GM23248 (cell line): ENCODE measurements at regions not wholly inside any gene's neighbourhood (a gene's known extent, or its start where the extent isn't known, plus 50 kb on each side); places are given as distances from the start of the nearest gene placed in this dataset.

Experiments
- EZH2 ChIP-seq: fragments of 200-600 bp; sonication (generic); IDR thresholded peaks from 2 replicates; pipeline ENCODE4 v1.6.1; 2018; ENCODE audit warnings: antibody characterized with exemption, mild to moderate bottlenecking; ENCODE audit not compliant: insufficient read depth, poor library complexity, severe bottlenecking
- EZH2phosphoT487 ChIP-seq: fragments of 200-600 bp; sonication (generic); IDR thresholded peaks from 2 replicates; pipeline ENCODE4 v1.6.1; 2018; ENCODE audit warnings: antibody characterized with exemption, moderate library complexity, mild to moderate bottlenecking, low read depth; ENCODE audit not compliant: insufficient read depth

DNA sequence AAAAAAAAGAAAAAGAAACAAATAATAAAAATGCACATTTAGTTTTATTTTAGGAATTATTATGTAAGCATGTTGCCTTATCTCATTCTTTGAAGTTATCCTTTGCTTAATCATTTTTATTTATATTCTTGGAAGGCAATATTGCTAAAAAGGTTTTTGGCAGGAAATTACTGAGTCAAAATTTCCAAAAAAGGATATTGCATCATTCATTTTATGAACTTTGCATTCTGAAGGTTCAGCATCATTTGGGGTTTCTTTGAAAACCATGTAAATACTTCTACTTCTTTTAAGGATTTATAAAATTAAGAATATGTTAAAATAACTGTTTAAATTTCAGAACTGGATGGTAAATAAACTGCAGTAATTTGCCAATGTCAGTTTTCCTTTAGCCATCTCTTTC is 94.2 kb upstream of the CTNND2 start:
- no peak for TF ChIP-seq EZH2
- TF ChIP-seq EZH2phosphoT487: no peak
